PC-9 (cell line): ENCODE measurements at regions not wholly inside any gene's neighbourhood (a gene's known extent, or its start where the extent isn't known, plus 50 kb on each side); places are given as distances from the start of the nearest gene placed in this dataset.

Experiments used
- BruUV-seq: library from RNA; stranded (reverse); fragments of 400-500 nt; replicated peaks from 2 replicates; lab custom pipeline; 2021; lab: Mats Ljungman, UMichigan
- CTCF ChIA-PET: fragments of 300-600 bp; sonication (Branson Sonifier 250); formaldehyde crosslinking; loops from one replicate; lab custom pipeline; 2022; ENCODE audit warnings: antibody characterized with exemption; lab: Charles Lee
- POLR2A ChIA-PET: fragments of 300-600 bp; sonication (Branson Sonifier 250); formaldehyde crosslinking; loops from one replicate; lab custom pipeline; 2022; ENCODE audit warnings: antibody characterized with exemption; ENCODE audit not compliant: unreplicated experiment; lab: Charles Lee
- DNase-seq, 2 experiments: peaks; one replicate each; pipeline versions ENCODE4 v3.0.0 to v3.0.0-alpha.2; 2015 to 2022; ENCODE audit warnings: mixed read lengths in 1 of 2
- H2AFZ ChIP-seq: fragments of 200-600 bp; sonication (generic); 2 replicates; pipeline ENCODE4 v1.8.1; 2017; ENCODE audit warnings: antibody characterized with exemption
- H3F3A ChIP-seq: fragments of 200-600 bp; sonication (generic); 2 replicates; pipeline ENCODE4 v1.8.1; 2017; ENCODE audit warnings: antibody characterized with exemption, mild to moderate bottlenecking, low read depth; ENCODE audit not compliant: insufficient read depth
- H3K27ac ChIP-seq: fragments of 200-600 bp; sonication (generic); 2 replicates; pipeline ENCODE4 v1.6.1; 2016; ENCODE audit warnings: mixed run types
- H3K27me3 ChIP-seq: fragments of 200-600 bp; sonication (generic); 2 replicates; pipeline ENCODE4 v1.6.1; 2016; ENCODE audit warnings: low read depth, mixed run types; ENCODE audit not compliant: insufficient read depth
- H3K36me3 ChIP-seq: fragments of 200-600 bp; sonication (generic); 2 replicates; pipeline ENCODE4 v1.6.1; 2016; ENCODE audit warnings: low read depth, mixed run types
- H3K4me1 ChIP-seq: fragments of 200-600 bp; sonication (generic); replicated peaks from 2 replicates; pipeline ENCODE4 v1.6.1; 2016; ENCODE audit warnings: mixed run types; ENCODE audit not compliant: insufficient read depth
- H3K4me2 ChIP-seq: fragments of 200-600 bp; sonication (generic); 2 replicates; pipeline ENCODE4 v1.6.1; 2017; ENCODE audit warnings: mixed run types
- H3K4me3 ChIP-seq: fragments of 200-600 bp; sonication (generic); 2 replicates; pipeline ENCODE4 v1.6.1; 2016; ENCODE audit warnings: mixed run types
- H3K79me2 ChIP-seq: fragments of 200-600 bp; sonication (generic); 2 replicates; pipeline ENCODE4 v1.6.1; 2017; ENCODE audit warnings: low read depth, mixed run types
- H3K9me2 ChIP-seq: fragments of 200-600 bp; sonication (generic); 2 replicates; pipeline ENCODE4 v1.8.1; 2017; ENCODE audit warnings: mild to moderate bottlenecking; ENCODE audit not compliant: insufficient read depth
- H3K9me3 ChIP-seq: fragments of 200-600 bp; sonication (generic); 2 replicates; pipeline ENCODE4 v1.8.1; 2016; ENCODE audit warnings: low read depth; ENCODE audit not compliant: insufficient read depth
- H4K20me1 ChIP-seq: fragments of 200-600 bp; sonication (generic); 2 replicates; pipeline ENCODE4 v1.8.1; 2017; ENCODE audit not compliant: insufficient read depth
- CTCF ChIP-seq: fragments of 200-600 bp; sonication (generic); conservative IDR thresholded peaks from 2 replicates; pipeline ENCODE4 v1.6.1; 2017; ENCODE audit warnings: mixed run types, antibody characterized with exemption, mild to moderate bottlenecking, moderate library complexity
- EZH2 ChIP-seq: fragments of 200-600 bp; sonication (generic); IDR thresholded peaks from 2 replicates; pipeline ENCODE4 v1.8.0; 2017; ENCODE audit warnings: antibody characterized with exemption, low read depth
- intact Hi-C: fragments of 100-400 bp; cut with micrococcal nuclease; formaldehyde crosslinking; loops from one replicate; pipeline ENCODE4 v1.10.0; 2022; ENCODE audit not compliant: unreplicated experiment

- H3K9me2 ChIP-seq = no peaks in the 10 kb centered on the region
- TF ChIP-seq CTCF (no peak), EZH2 (no peak)
- H3K36me3 ChIP-seq = no peaks in the 10 kb centered on the region
- CTCF ChIA-PET = no interaction called here
- no peak overlapping the region for H3K4me2 ChIP-seq
- no peaks in the 10 kb centered on the region for H3K79me2 ChIP-seq
- no peaks in the 10 kb centered on the region for H3K4me1 ChIP-seq
- no peak overlapping the region for H3K27ac ChIP-seq
- POLR2A ChIA-PET = no interaction called here
- BruUV-seq = no TSS peak
- intact Hi-C loops = no loop called here
- no peak overlapping the region for H3K4me3 ChIP-seq
- H3F3A ChIP-seq = no peaks in the 10 kb centered on the region
- H3K9me3 ChIP-seq = no peaks in the 10 kb centered on the region
- H4K20me1 ChIP-seq = no peaks in the 10 kb centered on the region
- no peak overlapping the region for H2AFZ ChIP-seq
- DNase-seq = no peak
- peaks cover 74% of the 10 kb centered on the region for H3K27me3 ChIP-seq
These were observed 334.9 kb downstream of the C16orf95 start for GRCh38 chr16:86982347-86982596.

- Histone ChIP-seq H2AFZ (no peak overlapping the region), H3K4me1 (no peaks in the 10 kb centered on the region), H3K4me3 (no peak overlapping the region), H3K27ac (no peak overlapping the region), H3K4me2 (no peak overlapping the region), H3K27me3 (peaks cover 80% of the 10 kb centered on the region), H4K20me1 (no peaks in the 10 kb centered on the region), H3K79me2 (no peaks in the 10 kb centered on the region), H3K9me2 (no peaks in the 10 kb centered on the region), H3K36me3 (no peaks in the 10 kb centered on the region), H3F3A (no peaks in the 10 kb centered on the region), H3K9me3 (no peaks in the 10 kb centered on the region)
- intact Hi-C loops = no loop called here
- no TSS peak for BruUV-seq
- no peak for TF ChIP-seq EZH2
- TF ChIP-seq CTCF = no peak
- DNase-seq = no peak
- POLR2A ChIA-PET = no interaction called here
- CTCF ChIA-PET = no interaction called here
These were observed 334.3 kb downstream of the C16orf95 start for GRCh38 chr16:86982912-86983311.

GRCh38 chr16:86983621-86984020 is 333.6 kb downstream of the C16orf95 start:
- peaks cover 81% of the 10 kb centered on the region for H3K27me3 ChIP-seq
- POLR2A ChIA-PET = no interaction called here
- no peaks in the 10 kb centered on the region for H3F3A ChIP-seq
- H3K36me3 ChIP-seq = no peaks in the 10 kb centered on the region
- H3K4me1 ChIP-seq = no peaks in the 10 kb centered on the region
- no peak overlapping the region for H3K4me3 ChIP-seq
- H2AFZ ChIP-seq = no peak overlapping the region
- H4K20me1 ChIP-seq = no peaks in the 10 kb centered on the region
- no peaks in the 10 kb centered on the region for H3K9me2 ChIP-seq
- no peak for TF ChIP-seq CTCF
- TF ChIP-seq EZH2 = no peak
- BruUV-seq = no TSS peak
- no peaks in the 10 kb centered on the region for H3K79me2 ChIP-seq
- no peak for DNase-seq
- no peak overlapping the region for H3K4me2 ChIP-seq
- H3K27ac ChIP-seq = no peak overlapping the region
- H3K9me3 ChIP-seq = no peaks in the 10 kb centered on the region
- CTCF ChIA-PET = no interaction called here
- intact Hi-C loops = no loop called here
